ENCODE measurements at regions not wholly inside any gene's neighbourhood (a gene's known extent, or its start where the extent isn't known, plus 50 kb on each side); places are given as distances from the start of the nearest gene placed in this dataset.

DNA sequence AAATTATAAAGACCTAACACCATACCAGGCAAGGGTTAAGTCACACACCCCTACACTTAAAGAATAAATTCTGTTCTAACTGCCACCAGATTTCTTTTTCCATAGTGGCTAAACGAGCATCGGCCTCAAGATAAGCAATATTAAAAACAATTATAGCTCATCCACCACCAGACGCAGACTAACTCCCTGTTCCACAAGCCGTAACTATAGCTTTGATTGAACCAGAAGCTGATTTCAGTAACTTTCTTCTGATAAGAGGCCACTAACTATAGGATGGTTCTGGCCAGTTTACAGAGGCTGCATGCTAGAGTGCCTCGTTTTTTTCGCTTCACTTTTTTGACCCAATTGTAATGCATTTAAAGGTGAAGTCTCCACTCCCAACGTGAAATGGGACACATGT is 238.8 kb downstream of the MRPL39 start:
- no peak overlapping the region for H3K27ac ChIP-seq
- no peak for ATAC-seq

DNA sequence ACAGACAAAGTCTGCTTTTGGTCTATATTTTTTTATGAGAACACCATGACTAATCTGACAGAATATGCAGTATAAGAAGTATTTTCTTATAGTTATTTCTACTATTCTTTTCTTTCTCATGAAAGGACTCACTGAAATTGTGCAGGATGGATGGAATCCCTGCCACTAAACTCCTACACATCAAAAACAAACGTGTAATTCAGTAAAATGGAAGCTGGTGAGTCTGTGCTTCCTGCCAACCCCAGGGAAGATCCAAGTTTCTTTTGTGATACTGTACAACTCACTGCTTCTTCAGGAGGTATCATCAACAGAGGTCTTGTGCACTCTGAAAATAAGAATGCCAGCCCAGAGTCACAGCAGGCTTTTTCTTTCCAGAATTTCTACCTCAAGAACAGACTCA is 241.2 kb downstream of the MRPL39 start:
- intact Hi-C loops (cut with DNase I) = no loop called here
- DNase-seq (no peak), ATAC-seq (no peak)
- peaks cover 2% of the 10 kb centered on the region for H3K9me3 ChIP-seq
- 23 to 43% (median 41%) methylated on average over 1 of the region's 1 CpG for WGBS, 3 donors
- H3K27ac ChIP-seq = no peak overlapping the region
- no peak overlapping the region for H3K4me3 ChIP-seq
- H3K36me3 ChIP-seq (ENCODE audit: insufficient read depth in 1 of 2, low read depth in 1 of 2) = no peaks in the 10 kb centered on the region
- TF ChIP-seq, protein P1, sequence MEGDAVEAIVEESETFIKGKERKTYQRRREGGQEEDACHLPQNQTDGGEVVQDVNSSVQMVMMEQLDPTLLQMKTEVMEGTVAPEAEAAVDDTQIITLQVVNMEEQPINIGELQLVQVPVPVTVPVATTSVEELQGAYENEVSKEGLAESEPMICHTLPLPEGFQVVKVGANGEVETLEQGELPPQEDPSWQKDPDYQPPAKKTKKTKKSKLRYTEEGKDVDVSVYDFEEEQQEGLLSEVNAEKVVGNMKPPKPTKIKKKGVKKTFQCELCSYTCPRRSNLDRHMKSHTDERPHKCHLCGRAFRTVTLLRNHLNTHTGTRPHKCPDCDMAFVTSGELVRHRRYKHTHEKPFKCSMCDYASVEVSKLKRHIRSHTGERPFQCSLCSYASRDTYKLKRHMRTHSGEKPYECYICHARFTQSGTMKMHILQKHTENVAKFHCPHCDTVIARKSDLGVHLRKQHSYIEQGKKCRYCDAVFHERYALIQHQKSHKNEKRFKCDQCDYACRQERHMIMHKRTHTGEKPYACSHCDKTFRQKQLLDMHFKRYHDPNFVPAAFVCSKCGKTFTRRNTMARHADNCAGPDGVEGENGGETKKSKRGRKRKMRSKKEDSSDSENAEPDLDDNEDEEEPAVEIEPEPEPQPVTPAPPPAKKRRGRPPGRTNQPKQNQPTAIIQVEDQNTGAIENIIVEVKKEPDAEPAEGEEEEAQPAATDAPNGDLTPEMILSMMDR (IDR thresholded peaks at IDR 0.05) = no peak
- peaks cover 0 to 3% (median 0%) of the 10 kb centered on the region in 3 donors for H3K27me3 ChIP-seq (ENCODE audit: insufficient read depth in 3 of 3, low read length in 2 of 3)
- no peaks in the 10 kb centered on the region for H3K4me1 ChIP-seq

More for the DNA sequence above, 238.8 kb downstream of the MRPL39 start:
- Histone ChIP-seq H3K9me3 (no peaks in the 10 kb centered on the region), H3K36me3 (ENCODE audit: insufficient read depth in 1 of 2, low read depth in 1 of 2) (no peaks in the 10 kb centered on the region), H3K4me3 (no peak overlapping the region), H3K4me1 (no peaks in the 10 kb centered on the region), H3K27me3 (ENCODE audit: insufficient read depth in 3 of 3, low read length in 2 of 3) (no peaks in the 10 kb centered on the region)
- DNase-seq = no peak
- intact Hi-C loops (cut with DNase I) = no loop called here
- 84 to 85% (median 85%) methylated on average over 7 of the region's 7 CpGs for WGBS, 3 donors
- TF ChIP-seq, protein P1 (IDR thresholded peaks at IDR 0.05) = no peak

DNA sequence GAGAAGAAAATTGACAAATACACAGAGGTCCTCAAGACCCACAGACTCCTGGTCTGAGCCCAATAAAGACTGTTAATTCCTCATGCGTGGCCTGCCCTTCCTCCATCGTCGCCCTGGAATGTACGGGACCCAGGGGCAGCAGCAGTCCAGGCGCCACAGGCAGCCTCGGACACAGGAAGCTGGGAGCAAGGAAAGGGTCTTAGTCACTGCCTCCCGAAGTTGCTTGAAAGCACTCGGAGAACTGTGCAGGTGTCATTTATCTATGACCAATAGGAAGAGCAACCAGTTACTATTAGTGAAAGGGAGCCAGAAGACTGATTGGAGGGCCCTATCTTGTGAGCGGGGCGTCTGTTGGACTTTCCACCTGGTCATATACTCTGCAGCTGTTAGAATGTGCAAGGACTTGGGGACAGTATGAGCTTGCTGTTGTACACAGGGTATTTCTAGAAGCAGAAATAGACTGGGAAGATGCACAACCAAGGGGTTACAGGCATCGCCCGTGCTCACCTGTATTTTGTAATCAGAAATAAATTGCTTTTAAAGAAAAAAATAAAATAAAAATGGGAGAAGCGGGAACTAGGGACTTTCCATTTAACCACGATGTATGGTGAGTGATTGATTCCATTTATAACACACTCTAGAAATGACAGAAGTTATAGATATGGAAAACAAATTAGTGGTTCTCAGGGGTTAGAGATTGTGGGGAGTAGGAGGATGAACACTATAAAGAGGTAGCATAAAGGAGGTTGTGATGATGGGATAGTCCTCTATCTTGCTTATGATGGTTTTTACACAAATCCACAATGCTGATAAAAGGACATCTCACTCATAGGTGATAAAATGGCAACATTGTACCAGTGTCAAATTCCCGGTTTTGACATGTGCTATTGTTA is 244.7 kb downstream of the MRPL39 start:
- Histone ChIP-seq H3K27me3 (ENCODE audit: insufficient read depth in 3 of 3, low read length in 2 of 3) (peaks cover 0 to 3% (median 0%) of the 10 kb centered on the region in 3 donors), H3K27ac (no peak overlapping the region), H3K36me3 (ENCODE audit: insufficient read depth in 1 of 2, low read depth in 1 of 2) (no peaks in the 10 kb centered on the region), H3K4me3 (no peak overlapping the region), H3K4me1 (no peaks in the 10 kb centered on the region), H3K9me3 (peaks cover 4% of the 10 kb centered on the region)
- DNase-seq = no peak
- ATAC-seq = no peak
- WGBS, 3 donors = 84 to 91% (median 90%) methylated on average over 15 of the region's 15 CpGs
- intact Hi-C loops (cut with DNase I) = no loop called here
- TF ChIP-seq, protein P1 (IDR thresholded peaks at IDR 0.05) = no peak

DNA sequence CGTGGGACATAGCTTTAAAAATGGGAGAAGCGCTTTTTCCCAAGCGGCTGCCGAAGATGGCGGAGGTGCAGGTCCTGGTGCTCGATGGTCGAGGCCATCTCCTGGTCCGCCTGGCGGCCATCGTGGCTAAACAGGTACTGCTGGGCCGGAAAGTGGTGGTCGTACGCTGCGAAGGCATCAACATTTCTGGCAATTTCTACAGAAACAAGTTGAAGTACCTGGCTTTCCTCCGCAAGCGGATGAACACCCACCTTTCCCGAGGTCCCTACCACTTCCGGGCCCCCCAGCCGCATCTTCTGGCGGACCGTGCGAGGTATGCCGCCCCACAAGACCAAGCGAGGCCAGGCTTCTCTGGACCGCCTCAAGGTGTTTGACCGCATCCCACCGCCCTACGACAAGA is 245.5 kb downstream of the MRPL39 start:
- TF ChIP-seq, protein P1 (IDR thresholded peaks at IDR 0.05) = no peak
- ATAC-seq = no peak
- H3K4me1 ChIP-seq = no peaks in the 10 kb centered on the region
- intact Hi-C loops (cut with DNase I) = no loop called here
- no peak overlapping the region for H3K27ac ChIP-seq
- H3K27me3 ChIP-seq (ENCODE audit: insufficient read depth in 3 of 3, low read length in 2 of 3) = peaks cover 0 to 3% (median 0%) of the 10 kb centered on the region in 3 donors
- WGBS, 3 donors = 96 to 97% (median 96%) methylated on average over 27 to 28 of the region's 28 CpGs
- no peaks in the 10 kb centered on the region for H3K36me3 ChIP-seq (ENCODE audit: insufficient read depth in 1 of 2, low read depth in 1 of 2)
- no peak overlapping the region for H3K4me3 ChIP-seq
- DNase-seq = no peak
- H3K9me3 ChIP-seq = peaks cover 4% of the 10 kb centered on the region

Measured in psoas muscle (tissue), 7 donors.